HG03108 (cell line): ENCODE measurements at regions not wholly inside any gene's neighbourhood (a gene's known extent, or its start where the extent isn't known, plus 50 kb on each side); places are given as distances from the start of the nearest gene placed in this dataset.
A peak's percentile ranks its signal among the peaks of the same experiment; 100 is the strongest.

Experiments
- ATAC-seq: cut with Tn5 transposase; IDR thresholded peaks from one replicate; pipeline ENCODE4 v1.9.1; 2021; ENCODE audit warnings: moderate library complexity; ENCODE audit not compliant: unreplicated experiment

DNA sequence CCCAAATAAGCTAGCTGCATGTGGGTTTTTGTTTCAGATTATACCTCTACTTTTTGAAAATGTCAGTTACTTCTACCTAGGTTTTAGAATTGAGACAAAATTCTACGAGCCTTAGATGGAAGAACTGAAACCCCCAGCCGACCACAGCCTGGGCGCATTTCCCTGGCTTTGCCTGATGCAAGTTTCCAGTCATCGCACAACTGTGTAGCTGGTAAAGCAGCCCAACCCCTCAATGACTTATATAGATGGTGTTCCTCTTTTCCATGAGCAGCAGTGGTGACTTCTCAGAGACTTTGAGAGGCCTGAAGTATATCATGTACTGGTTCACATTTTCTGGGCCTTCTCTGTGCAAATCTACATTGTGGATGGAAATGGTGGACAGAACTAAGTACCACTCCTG, 515.4 kb upstream of the RAB6C start:
- no peak for ATAC-seq

- no peak for ATAC-seq
These were observed 514.8 kb upstream of the RAB6C start for GRCh38 chr2:129464631-129465030.

- ATAC-seq = no peak
These were observed 514.4 kb upstream of the RAB6C start for GRCh38 chr2:129465045-129465444.

GRCh38 chr2:129466389-129466788, 513.1 kb upstream of the RAB6C start:
- ATAC-seq = no peak

DNA sequence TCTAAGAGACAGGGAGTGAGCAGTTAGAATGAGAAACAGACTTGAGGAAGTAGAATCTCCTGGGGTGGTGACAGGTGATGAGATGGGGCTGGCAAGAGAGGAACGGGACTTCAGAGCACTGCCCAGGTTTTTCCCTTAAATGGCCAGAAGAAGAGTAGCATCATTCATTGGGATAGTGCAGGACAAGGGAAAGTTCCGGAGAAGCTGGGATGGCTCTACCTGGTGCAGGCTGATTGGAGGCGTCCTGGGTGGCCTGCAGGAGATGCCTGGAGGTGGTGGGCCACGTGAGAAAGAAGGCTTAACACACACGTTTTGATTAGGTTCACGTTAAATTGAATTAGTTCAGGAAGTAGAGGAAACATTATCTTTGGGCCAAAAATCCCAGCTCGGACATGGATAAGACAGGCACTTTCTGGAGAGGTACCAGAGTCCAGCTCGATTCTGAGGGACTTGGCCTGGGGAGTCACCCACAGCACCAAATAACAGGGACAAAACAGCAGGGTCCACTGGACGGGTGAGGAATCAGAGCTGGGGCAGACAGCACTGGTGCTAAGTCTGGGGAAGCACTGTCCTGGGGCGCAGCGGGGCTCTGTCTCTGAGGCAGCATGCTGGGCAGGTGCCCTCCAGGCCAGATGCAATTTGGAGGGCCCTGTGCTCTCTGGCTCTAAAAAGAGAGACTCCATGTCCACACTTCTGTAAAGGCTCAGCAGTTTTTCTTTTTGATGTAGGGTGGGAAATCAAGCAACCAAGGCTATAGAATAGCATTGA, 512.3 kb upstream of the RAB6C start:
- no peak for ATAC-seq

GRCh38 chr2:129467941-129468340, 511.5 kb upstream of the RAB6C start:
- no peak for ATAC-seq

DNA sequence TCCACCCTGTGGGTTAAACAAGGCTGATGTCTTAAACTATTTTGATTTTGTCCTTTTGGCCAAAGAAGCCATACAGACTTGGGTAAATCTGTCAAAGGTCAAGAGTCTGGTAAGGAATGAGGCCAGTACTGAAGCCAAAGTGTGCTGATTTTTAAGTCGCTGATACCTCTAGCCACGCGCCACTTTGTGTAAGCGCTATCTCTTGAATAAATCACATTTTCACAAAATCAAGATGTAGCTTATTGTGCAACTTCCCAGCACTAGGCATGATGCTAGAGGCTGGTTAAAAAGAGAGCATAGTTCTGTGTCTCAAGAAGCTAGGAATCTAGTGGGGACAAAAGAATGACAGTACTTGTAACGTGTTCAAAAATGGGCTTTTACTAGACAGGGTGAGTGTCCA, 510.6 kb upstream of the RAB6C start:
- no peak for ATAC-seq

- ATAC-seq = no peak
These were observed 510.1 kb upstream of the RAB6C start for GRCh38 chr2:129469389-129469788.

DNA sequence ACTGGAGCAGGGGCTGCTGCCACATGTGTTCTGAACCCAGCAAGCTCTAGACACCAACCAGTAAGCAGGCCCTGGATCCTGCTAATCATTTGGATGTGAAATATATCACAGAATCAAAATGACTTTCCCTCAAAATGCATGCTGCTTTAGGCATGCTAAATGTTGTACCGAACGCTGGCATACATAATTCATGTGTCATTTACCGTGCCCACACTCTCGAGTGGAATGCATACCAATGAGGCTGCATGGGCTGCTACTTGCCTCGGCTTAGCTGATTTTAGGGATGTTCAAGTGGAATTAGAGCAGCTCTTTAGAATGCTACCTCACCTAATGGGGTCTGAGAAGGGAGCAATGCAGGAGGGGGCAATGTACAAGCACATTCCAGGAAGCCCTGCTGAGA, 509.6 kb upstream of the RAB6C start:
- ATAC-seq = no peak

DNA sequence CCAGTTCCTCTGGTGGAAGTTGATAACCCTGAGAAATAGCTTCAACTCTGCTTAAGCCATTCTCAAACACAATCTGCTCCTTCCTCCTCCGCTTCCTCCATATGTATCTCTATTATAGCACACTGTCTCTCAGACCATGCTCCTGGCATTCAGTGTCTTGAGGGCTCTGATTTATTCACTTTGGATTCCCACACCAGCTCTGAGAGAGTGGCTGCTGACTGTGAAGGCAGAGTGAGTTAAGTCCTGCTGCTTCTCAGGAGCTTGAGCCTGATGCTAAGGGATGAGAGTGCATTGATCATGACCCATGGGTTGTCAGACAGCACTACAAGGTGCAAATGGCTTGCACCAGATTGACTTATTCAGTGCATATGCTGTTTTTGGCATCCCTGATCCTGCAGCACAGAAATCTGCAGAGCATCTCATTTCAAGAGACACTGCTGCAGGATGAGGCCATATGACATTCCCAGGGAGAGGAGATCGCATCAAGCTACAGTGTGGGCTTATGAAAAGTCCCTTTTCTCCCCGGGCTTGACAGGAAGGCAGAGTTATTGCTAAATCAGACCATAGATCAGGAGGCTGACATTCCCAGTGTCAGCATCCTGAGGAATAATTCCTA, 500.5 kb upstream of the RAB6C start:
- ATAC-seq = no peak

DNA sequence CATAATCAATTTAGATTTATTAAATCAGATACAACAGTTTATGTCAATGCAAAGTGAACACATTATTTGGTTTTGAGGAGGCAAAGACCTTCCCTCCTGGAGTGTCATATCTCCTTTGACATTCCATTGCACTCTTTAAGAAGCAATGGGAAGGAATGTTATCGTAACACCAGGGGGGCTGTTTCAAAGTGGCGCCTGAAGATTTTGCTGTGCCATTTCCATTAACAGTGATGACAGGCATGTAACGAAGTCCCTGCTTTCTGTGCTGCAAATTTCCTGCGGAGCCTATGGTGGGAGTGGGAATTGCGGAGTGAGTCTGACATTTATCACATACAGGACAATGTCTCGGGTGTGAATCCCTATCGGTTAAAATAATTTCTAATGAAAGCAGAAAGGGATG, 499.6 kb upstream of the RAB6C start:
- ATAC-seq = no peak

GRCh38 chr2:129480790-129481189, 498.7 kb upstream of the RAB6C start:
- no peak for ATAC-seq

DNA sequence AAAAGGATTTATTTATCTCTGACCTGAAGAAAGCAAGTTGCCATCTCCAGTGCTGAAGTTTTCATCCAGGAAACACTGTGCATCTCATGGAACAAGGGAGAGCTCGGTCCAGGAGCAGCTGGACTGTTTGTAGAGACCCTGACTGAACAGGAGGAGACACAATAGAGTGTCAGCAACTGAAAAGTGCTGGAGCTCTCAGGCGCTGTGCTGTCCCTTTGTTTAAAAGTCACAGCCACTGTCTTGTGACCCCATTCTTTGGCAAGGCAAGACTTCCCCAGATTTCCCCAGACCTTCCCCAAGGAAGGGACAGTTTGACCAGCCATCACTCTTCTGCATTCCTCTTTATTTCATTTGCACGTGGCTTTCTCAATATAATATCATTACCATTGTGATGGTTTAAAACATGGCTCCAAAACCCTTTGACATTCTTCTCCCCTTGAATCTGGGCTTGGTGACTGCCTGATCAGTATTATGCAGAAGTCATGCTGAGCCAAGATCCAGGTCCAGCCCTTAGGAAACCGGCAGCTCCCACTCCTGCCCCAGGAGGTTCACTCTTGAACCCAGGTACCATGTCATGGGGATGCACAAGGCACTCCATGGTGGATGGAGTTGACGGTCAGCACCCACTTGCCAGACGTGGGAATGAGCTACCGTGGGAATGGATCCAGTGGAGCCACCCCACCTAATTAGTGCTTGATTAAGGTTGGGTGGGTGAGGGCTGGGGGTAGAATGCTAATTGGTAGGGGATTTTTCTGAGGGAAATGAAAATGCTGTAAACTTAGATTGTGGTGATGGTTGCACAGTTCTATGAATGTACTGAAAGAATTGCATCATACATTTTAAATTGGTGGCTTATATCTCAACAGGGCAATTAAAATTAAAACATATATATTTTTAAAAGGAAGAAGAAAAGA, 497.9 kb upstream of the RAB6C start:
- ATAC-seq = no peak

- no peak for ATAC-seq
These were observed 496.8 kb upstream of the RAB6C start for GRCh38 chr2:129482626-129483025.

GRCh38 chr2:129483366-129483765, 496.1 kb upstream of the RAB6C start:
- peak; percentile 73 for ATAC-seq

GRCh38 chr2:129484999-129485897, 494.2 kb upstream of the RAB6C start:
- no peak for ATAC-seq

DNA sequence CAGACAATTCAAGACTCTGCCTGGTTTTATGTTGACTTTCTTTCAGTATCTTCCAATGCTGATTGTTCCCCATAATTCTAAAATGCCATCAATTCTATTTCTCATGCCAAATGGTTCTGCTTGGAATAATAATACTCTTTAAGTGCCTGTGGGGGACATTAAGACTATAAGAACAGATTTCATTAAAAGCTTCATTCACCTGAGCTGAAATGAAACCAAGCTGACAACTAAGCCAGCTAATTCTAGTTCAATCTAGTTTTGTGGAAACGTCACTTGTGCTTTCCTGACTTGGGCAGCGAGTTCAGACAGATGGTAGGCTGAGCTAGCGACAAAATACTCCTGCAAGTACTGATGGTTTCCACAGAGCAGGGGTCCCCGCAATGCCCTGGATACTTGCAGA, 491.1 kb upstream of the RAB6C start:
- ATAC-seq = no peak

DNA sequence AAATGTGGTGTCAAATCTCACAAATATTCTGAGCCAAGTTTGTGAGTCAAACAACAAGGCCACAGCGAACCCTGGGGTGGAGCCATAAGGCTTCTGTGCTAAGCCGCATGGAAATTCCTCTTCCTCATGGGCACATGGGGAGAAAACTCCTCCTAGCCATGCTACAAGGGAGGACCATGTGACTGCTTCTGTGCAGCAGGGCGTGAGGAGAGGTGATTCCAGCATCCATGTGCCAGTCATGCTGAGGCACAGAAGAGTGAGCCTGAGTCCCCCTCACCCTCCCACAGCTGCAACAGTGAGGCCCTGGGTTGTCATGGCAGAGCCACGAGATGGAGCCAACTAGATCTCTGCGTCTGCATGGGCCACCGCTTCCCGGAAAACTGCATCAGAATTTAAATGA, 488.8 kb upstream of the RAB6C start:
- ATAC-seq = no peak

GRCh38 chr2:129491308-129491707, 488.2 kb upstream of the RAB6C start:
- ATAC-seq = no peak

DNA sequence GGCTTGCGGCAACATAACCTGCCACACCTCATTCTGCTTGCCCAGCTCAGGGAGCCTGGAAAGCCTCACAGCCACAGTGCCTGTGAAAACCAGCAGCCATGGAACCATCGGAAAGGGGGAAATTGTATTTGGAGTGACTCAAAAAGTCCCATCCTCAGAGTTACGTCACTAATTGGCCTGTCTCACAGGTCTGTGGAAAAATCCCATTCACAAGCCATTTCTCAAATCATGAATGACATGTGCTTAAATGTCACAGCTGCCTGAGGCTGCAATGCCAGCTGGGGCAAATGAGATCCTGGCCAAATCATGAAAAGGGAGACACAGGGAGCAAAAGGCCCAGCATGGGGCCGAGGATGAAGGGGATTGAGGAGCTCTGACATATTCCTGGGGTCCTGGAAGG, 486.9 kb upstream of the RAB6C start:
- no peak for ATAC-seq

- ATAC-seq = no peak
These were observed 479.7 kb upstream of the RAB6C start for GRCh38 chr2:129499747-129500146.
